T-cell (primary cell): ENCODE measurements at regions not wholly inside any gene's neighbourhood (a gene's known extent, or its start where the extent isn't known, plus 50 kb on each side); places are given as distances from the start of the nearest gene placed in this dataset.

Source experiments
- ATAC-seq, 4 experiments: fragments of 200-7000 bp in 3 of 4; fragments of 150-1000 bp in 1 of 4; cut with Tn5 transposase; replicated peaks in 1 of 4; 1 replicate in 3 of 4; 2 replicates in 1 of 4; pipeline ENCODE4 v1.10.0; 2021; ENCODE audit warnings: moderate library complexity in 3 of 4, mild to moderate bottlenecking in 2 of 4, moderate number of reproducible peaks in 1 of 4
- CTCF ChIA-PET, 2 donors: fragments of 300-600 bp; sonication (Branson Sonifier 250); formaldehyde crosslinking; loops; one replicate each; lab custom pipeline; 2022; ENCODE audit warnings: antibody characterized with exemption in 2 of 2; lab: Charles Lee
- POLR2A ChIA-PET, 2 donors: fragments of 300-600 bp; sonication (Branson Sonifier 250); formaldehyde crosslinking; loops; one replicate each; lab custom pipeline; 2022; ENCODE audit warnings: antibody characterized with exemption in 2 of 2; lab: Charles Lee
- DNase-seq, 35 experiments: peaks; one replicate each; pipeline versions ENCODE4 v3.0.0 to v3.0.0-alpha.2; 2013 to 2023
- H3K27ac ChIP-seq: one replicate; pipeline ENCODE4 v1.5.1; 2013; ENCODE audit warnings: low read length
- H3K27me3 ChIP-seq, 2 experiments: replicated peaks in 1 of 2; 1 replicate in 1 of 2; 2 replicates in 1 of 2; pipeline versions ENCODE4 v1.6.1 to v1.7.0; 2013; ENCODE audit warnings: low read length in 1 of 2, mixed read lengths in 1 of 2; ENCODE audit not compliant: control insufficient read depth in 2 of 2, insufficient read depth in 2 of 2; ENCODE audit errors: extremely low read depth in 1 of 2
- H3K36me3 ChIP-seq, 2 donors: 1 replicate in 1 of 2; 2 replicates in 1 of 2; pipeline versions ENCODE4 v1.6.1 to v1.7.0; 2013; ENCODE audit warnings: low read length in 1 of 2; ENCODE audit not compliant: control insufficient read depth in 2 of 2, insufficient read depth in 1 of 2; ENCODE audit errors: extremely low read depth in 1 of 2
- H3K4me1 ChIP-seq, 2 experiments: 1 replicate in 1 of 2; 2 replicates in 1 of 2; pipeline versions ENCODE4 v1.6.1 to v1.7.0; 2013; ENCODE audit warnings: low read length in 2 of 2, mixed read lengths in 1 of 2; ENCODE audit not compliant: insufficient read depth in 2 of 2, control insufficient read depth in 1 of 2; ENCODE audit errors: extremely low read depth in 1 of 2
- H3K4me3 ChIP-seq, 2 donors: 1 replicate in 1 of 2; 2 replicates in 1 of 2; pipeline versions ENCODE4 v1.5.1 to v1.7.0; 2013; ENCODE audit warnings: mild to moderate bottlenecking in 2 of 2, low read length in 1 of 2, moderate library complexity in 1 of 2; ENCODE audit not compliant: control insufficient read depth in 1 of 2; ENCODE audit errors: extremely low read depth in 1 of 2
- H3K9me3 ChIP-seq: 2 replicates; pipeline ENCODE4 v1.7.0; 2013
- H3K27ac Mint-ChIP-seq, 2 donors: one replicate each; pipeline ENCODE4 v1.8.0; 2020 to 2021; ENCODE audit warnings: mild to moderate bottlenecking in 2 of 2, mixed read lengths in 2 of 2
- H3K27me3 Mint-ChIP-seq, 2 donors: one replicate each; pipeline ENCODE4 v1.8.0; 2021 to 2022; ENCODE audit warnings: mixed read lengths in 2 of 2
- H3K36me3 Mint-ChIP-seq: one replicate; pipeline ENCODE4 v1.8.0; 2021; ENCODE audit warnings: mixed read lengths
- H3K4me1 Mint-ChIP-seq, 3 donors: one replicate each; pipeline ENCODE4 v1.8.0; 2020 to 2022; ENCODE audit warnings: mixed read lengths in 3 of 3, mild to moderate bottlenecking in 1 of 3
- H3K4me3 Mint-ChIP-seq, 3 donors: one replicate each; pipeline ENCODE4 v1.8.0; 2020 to 2022; ENCODE audit warnings: mild to moderate bottlenecking in 3 of 3, mixed read lengths in 3 of 3, moderate library complexity in 3 of 3
- H3K9me3 Mint-ChIP-seq, 3 donors: one replicate each; pipeline ENCODE4 v1.8.0; 2020 to 2022; ENCODE audit warnings: mixed read lengths in 3 of 3
- WGBS: methylation state at CpG from one replicate; pipeline ENCODE4 v1.1.5; 2013; ENCODE audit warnings: missing lambda C conversion rate; ENCODE audit not compliant: insufficient coverage; 5-methylcytosine and 5-hydroxymethylcytosine counted together

DNA sequence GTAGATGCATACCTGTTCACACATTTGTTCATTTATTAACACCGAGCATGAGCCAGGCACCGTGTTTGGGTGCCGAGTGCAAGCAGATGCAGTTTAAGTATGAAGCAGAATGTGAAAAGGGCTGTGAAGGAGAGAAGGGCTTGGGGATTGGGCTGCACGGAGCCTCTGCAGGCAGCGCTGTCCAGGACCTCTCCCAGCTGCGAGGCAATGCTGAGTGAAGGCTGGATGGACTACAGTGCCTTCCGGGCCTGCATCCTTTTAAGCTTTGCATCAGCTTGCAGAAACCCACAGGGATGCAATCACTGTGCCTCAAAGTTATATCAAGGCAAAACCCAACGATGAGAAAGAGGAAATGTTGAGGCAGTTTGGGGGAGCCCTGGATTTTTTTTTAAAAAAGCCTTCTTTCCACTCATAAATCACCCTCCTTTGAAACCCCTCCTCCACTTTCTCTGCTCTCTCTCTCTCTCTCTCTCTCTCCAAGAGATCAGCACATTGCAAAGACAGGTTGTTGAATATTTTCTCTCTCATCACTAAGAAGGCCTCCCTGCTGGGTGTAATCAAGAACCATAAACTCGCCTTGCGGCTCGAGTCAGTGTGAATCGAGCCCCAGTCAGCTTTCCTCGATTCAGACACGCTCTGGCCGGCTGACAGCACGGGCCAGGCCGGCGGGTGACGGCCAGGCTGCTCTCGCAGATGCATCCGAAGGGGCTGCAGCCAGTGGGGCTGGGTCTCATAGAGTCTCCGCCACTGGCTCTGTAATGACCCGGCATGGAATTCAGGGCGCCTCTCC, 89.2 kb upstream of the POU3F1 start:
- Histone ChIP-seq H3K36me3 (no peaks in the 10 kb centered on the region), H3K4me3 (no peak overlapping the region), H3K9me3 (no peaks in the 10 kb centered on the region), H3K27ac (no peak overlapping the region), H3K27me3 (peaks cover 9 to 89% of the 10 kb centered on the region in 2 experiments), H3K4me1 (no peaks in the 10 kb centered on the region)
- peaks cover 66 to 93% of the 10 kb centered on the region in 2 donors for H3K27me3 Mint-ChIP-seq
- DNase-seq (no peak), ATAC-seq (no peak)
- H3K27ac Mint-ChIP-seq = no peak overlapping the region
- H3K36me3 Mint-ChIP-seq = no peaks in the 10 kb centered on the region
- no peak overlapping the region for H3K4me3 Mint-ChIP-seq
- no peaks in the 10 kb centered on the region for H3K9me3 Mint-ChIP-seq
- WGBS = 18% methylated on average over 20 of the region's 24 CpGs
- H3K4me1 Mint-ChIP-seq = peaks cover 0 to 2% (median 0%) of the 10 kb centered on the region in 3 donors
- CTCF ChIA-PET = no interaction called here
- POLR2A ChIA-PET = no interaction called here

DNA sequence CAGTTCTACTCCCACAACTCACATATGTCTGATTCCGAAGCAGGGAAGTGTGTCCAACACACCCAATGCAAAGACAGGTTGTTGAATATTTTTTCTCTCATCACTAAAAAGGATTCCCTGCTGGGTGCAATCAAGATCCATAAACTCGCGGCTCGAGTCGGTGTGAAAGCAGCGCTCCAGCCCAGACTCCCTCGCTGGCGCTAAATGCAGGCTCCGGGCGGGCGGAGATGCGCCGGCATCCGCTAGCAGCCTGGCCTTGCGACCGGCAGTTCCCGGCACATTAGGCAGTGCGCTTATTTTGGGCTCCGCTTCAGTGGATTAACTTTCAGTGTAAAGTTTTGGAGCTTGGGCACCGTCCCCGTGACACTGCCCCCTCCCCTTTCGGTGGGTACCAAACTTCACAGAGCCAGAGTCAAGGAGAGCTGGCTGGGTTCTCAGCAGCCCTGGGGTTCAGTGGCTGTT, 87.7 kb upstream of the POU3F1 start:
- CTCF ChIA-PET = no interaction called here
- DNase-seq = no peak
- Histone ChIP-seq H3K9me3 (no peaks in the 10 kb centered on the region), H3K4me3 (no peak overlapping the region), H3K36me3 (no peaks in the 10 kb centered on the region), H3K27ac (no peak overlapping the region), H3K27me3 (peaks cover 6 to 86% of the 10 kb centered on the region in 2 experiments), H3K4me1 (no peaks in the 10 kb centered on the region)
- peaks cover 0 to 2% (median 0%) of the 10 kb centered on the region in 3 donors for H3K4me1 Mint-ChIP-seq
- no peak for ATAC-seq
- no peaks in the 10 kb centered on the region for H3K36me3 Mint-ChIP-seq
- 20% methylated on average over 21 of the region's 22 CpGs for whole genome bisulfite sequencing
- H3K4me3 Mint-ChIP-seq = no peak overlapping the region
- no peaks in the 10 kb centered on the region for H3K9me3 Mint-ChIP-seq
- H3K27ac Mint-ChIP-seq = no peak overlapping the region
- H3K27me3 Mint-ChIP-seq = peaks cover 63 to 88% of the 10 kb centered on the region in 2 donors
- POLR2A ChIA-PET = no interaction called here

DNA sequence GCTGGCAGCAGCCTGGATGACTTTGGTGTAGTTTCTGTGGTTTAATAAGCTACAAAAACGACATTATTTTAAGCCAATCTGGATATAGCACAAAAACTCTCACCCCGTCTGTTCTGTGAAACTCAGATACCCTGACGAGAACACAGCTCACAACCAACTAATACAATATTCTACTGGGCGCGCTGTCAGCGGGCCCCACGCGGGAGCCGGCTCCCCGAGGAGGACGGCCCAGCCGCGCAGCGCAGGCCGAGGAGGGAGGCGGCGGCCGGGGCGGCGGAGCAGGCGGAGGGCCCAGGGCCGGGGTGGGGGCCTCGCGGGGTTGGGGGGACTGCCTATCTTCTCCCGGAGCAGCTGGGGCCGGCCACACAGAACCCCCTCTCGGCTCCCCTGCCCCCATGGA, 87.2 kb upstream of the POU3F1 start:
- ChIA-PET CTCF (no interaction called here), POLR2A (no interaction called here)
- Mint-ChIP-seq H3K9me3 (no peaks in the 10 kb centered on the region), H3K4me1 (peaks cover 0 to 2% (median 0%) of the 10 kb centered on the region in 3 donors), H3K27ac (no peak overlapping the region), H3K4me3 (no peak overlapping the region), H3K27me3 (peaks cover 63 to 88% of the 10 kb centered on the region in 2 donors), H3K36me3 (no peaks in the 10 kb centered on the region)
- peaks cover 6 to 81% of the 10 kb centered on the region in 2 experiments for H3K27me3 ChIP-seq
- no peak overlapping the region for H3K4me3 ChIP-seq
- WGBS = 10% methylated on average over 4 of the region's 27 CpGs
- no peak for DNase-seq
- no peak for ATAC-seq
- no peaks in the 10 kb centered on the region for H3K4me1 ChIP-seq
- no peaks in the 10 kb centered on the region for H3K36me3 ChIP-seq
- no peaks in the 10 kb centered on the region for H3K9me3 ChIP-seq
- no peak overlapping the region for H3K27ac ChIP-seq

DNA sequence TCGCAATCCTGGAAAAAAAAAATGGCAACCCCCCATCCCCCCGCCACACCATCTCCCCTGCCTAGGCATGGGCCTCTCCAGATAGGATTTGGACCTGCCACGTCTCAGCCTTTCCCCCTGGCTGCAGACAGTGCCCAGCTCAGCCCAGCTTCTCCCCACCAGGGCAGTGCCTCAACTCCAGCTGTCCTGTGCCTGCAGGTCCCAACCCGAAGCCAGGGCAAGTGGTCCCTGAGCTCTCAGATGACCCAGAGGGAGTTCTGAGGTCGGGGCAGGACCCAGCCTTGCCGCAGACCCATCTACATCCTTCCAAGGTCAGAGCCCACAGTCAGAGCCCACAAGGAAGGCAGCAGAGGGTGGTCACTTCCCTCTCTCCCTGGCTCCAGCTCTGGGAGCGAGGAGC, 86.7 kb upstream of the POU3F1 start:
- CTCF ChIA-PET = no interaction called here
- Histone ChIP-seq H3K9me3 (no peaks in the 10 kb centered on the region), H3K36me3 (no peaks in the 10 kb centered on the region), H3K27ac (no peak overlapping the region), H3K4me3 (no peak overlapping the region), H3K27me3 (peaks cover 6 to 81% of the 10 kb centered on the region in 2 experiments), H3K4me1 (no peaks in the 10 kb centered on the region)
- WGBS = 52% methylated on average over 4 of the region's 7 CpGs
- DNase-seq = no peak
- POLR2A ChIA-PET = no interaction called here
- peaks cover 0 to 2% (median 0%) of the 10 kb centered on the region in 3 donors for H3K4me1 Mint-ChIP-seq
- ATAC-seq = no peak
- H3K27me3 Mint-ChIP-seq = peaks cover 63 to 83% of the 10 kb centered on the region in 2 donors
- no peaks in the 10 kb centered on the region for H3K9me3 Mint-ChIP-seq
- no peak overlapping the region for H3K27ac Mint-ChIP-seq
- H3K36me3 Mint-ChIP-seq = no peaks in the 10 kb centered on the region
- no peak overlapping the region for H3K4me3 Mint-ChIP-seq

DNA sequence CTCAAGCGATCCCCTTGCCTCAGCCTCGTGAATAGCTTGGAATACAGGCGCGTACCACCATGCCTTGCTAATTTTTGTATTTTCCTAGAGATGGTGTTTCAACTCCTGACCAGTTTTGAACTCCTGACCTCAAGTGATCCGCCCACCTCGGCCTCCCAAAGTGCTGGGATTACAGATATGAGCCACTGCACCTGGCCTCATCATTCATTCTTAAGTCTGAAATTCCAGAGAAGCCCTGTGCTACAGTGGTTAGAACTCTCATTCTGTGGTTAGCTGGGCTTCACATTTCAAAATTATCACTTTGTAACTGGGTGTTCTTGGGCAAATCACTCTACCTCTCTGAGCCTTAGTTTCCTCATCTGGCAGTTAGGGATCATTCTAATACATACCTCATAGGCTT, 86.1 kb upstream of the POU3F1 start:
- H3K4me1 ChIP-seq = no peaks in the 10 kb centered on the region
- ChIA-PET CTCF (no interaction called here), POLR2A (no interaction called here)
- Mint-ChIP-seq H3K4me3 (no peak overlapping the region), H3K36me3 (no peaks in the 10 kb centered on the region), H3K9me3 (no peaks in the 10 kb centered on the region), H3K4me1 (peaks cover 0 to 2% (median 0%) of the 10 kb centered on the region in 3 donors), H3K27ac (no peak overlapping the region), H3K27me3 (peaks cover 68 to 77% of the 10 kb centered on the region in 2 donors)
- peaks cover 6 to 83% of the 10 kb centered on the region in 2 experiments for H3K27me3 ChIP-seq
- no peaks in the 10 kb centered on the region for H3K36me3 ChIP-seq
- WGBS = 91% methylated on average over 5 of the region's 6 CpGs
- H3K4me3 ChIP-seq = no peak overlapping the region
- DNase-seq = no peak
- no peaks in the 10 kb centered on the region for H3K9me3 ChIP-seq
- H3K27ac ChIP-seq = no peak overlapping the region
- no peak for ATAC-seq

DNA sequence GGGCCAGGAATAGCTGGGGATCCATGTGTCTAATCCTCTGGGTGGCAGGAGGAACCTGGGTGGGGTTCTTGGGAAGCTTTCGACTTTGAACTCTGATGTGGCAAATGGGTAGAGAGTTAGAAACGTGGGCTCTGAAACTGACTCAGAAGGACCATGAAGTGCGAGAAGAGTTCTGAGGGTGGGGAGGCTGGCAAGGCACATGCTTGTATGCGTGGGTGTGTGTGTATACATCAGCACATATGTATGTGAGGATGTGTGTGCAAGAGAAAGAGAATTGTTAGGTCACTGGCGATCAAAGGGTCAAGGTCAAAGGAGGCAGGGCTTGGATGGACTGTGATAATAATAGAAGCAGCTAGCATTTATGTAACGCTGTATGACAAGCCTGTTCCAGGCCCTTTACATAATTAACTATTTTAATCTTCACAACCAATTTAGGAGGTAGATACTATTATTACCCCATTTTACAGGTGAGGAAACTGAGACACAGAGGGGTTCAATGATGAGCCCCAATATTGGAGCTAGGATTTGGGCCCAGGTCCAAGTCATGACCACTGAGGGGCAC, 84.5 kb upstream of the POU3F1 start:
- Histone ChIP-seq H3K4me1 (no peaks in the 10 kb centered on the region), H3K36me3 (no peaks in the 10 kb centered on the region), H3K4me3 (no peak overlapping the region), H3K9me3 (no peaks in the 10 kb centered on the region), H3K27ac (no peak overlapping the region), H3K27me3 (peaks cover 3 to 72% of the 10 kb centered on the region in 2 experiments)
- ATAC-seq (no peak), DNase-seq (no peak)
- Mint-ChIP-seq H3K4me1 (peaks cover 0 to 2% (median 0%) of the 10 kb centered on the region in 3 donors), H3K4me3 (no peak overlapping the region), H3K27me3 (peaks cover 56 to 68% of the 10 kb centered on the region in 2 donors), H3K27ac (no peak overlapping the region), H3K9me3 (no peaks in the 10 kb centered on the region), H3K36me3 (no peaks in the 10 kb centered on the region)
- ChIA-PET CTCF (no interaction called here), POLR2A (no interaction called here)
- 46% methylated on average over 4 of the region's 6 CpGs for WGBS
